HepG2 (cell line): ENCODE measurements at regions not wholly inside any gene's neighbourhood (a gene's known extent, or its start where the extent isn't known, plus 50 kb on each side); places are given as distances from the start of the nearest gene placed in this dataset.

Source experiments
- ATAC-seq: fragments of 200-7000 bp; cut with Tn5 transposase; 3 replicates; pipeline ENCODE4 v1.9.1; 2020; ENCODE audit warnings: mild to moderate bottlenecking, moderate library complexity
- BruUV-seq: library from RNA; stranded (reverse); fragments of 400-500 nt; replicated peaks from 2 replicates; lab custom pipeline; 2021; lab: Mats Ljungman, UMichigan
- CTCF ChIA-PET: fragments of 300-600 bp; formaldehyde crosslinking; extraction: SDS; loops from one replicate; lab custom pipeline; 2021; ENCODE audit warnings: low total read pairs, inconsistent platforms, low intra/inter-chr PET ratio; lab: Yijun Ruan, JAX
- POLR2A ChIA-PET: fragments of 350-600 bp; sonication (Branson Sonifier 250); formaldehyde crosslinking; loops from one replicate; lab custom pipeline; 2020; ENCODE audit warnings: antibody characterized with exemption, inconsistent platforms; lab: Yijun Ruan, JAX
- DNase-seq: peaks from one replicate; pipeline ENCODE4 v3.0.0-alpha.2; 2015; ENCODE audit warnings: low spot score
- FAIRE-seq: peaks from 3 replicates; lab custom pipeline; 2011; peaks lifted over from hg19 to GRCh38; lab: Jason Lieb, UNC
- H2AFZ ChIP-seq: one replicate; pipeline ENCODE4 v1.6.1; 2011; ENCODE audit warnings: low read length, inconsistent platforms
- H3K27ac ChIP-seq: fragments of 300-600 bp; 3 replicates; pipeline ENCODE4 v1.8.0; 2011; ENCODE audit warnings: mixed run types, mild to moderate bottlenecking, mixed read lengths, low read length, inconsistent platforms; ENCODE audit not compliant: insufficient read depth; ENCODE audit errors: extremely low read length
- H3K27me3 ChIP-seq, 2 experiments: fragments of 200-600 bp in 1 of 2; 2 replicates in 1 of 2; 3 replicates in 1 of 2; pipeline versions ENCODE4 v1.6.0 to v1.8.0; 2011; ENCODE audit warnings: low read length in 2 of 2, mild to moderate bottlenecking in 2 of 2, moderate library complexity in 2 of 2, inconsistent platforms in 1 of 2; ENCODE audit not compliant: insufficient read depth in 2 of 2, control insufficient read depth in 1 of 2
- H3K36me3 ChIP-seq, 2 experiments: fragments of 200-600 bp in 1 of 2; replicated peaks in 1 of 2; 2 replicates in 1 of 2; 3 replicates in 1 of 2; pipeline versions ENCODE4 v1.5.1 to v1.8.0; 2011; ENCODE audit warnings: low read length in 2 of 2, inconsistent platforms in 1 of 2; ENCODE audit not compliant: insufficient read depth in 2 of 2, control insufficient read depth in 1 of 2
- H3K4me1 ChIP-seq: 2 replicates; pipeline ENCODE4 v1.5.1; 2012; ENCODE audit warnings: low read length, inconsistent platforms; ENCODE audit not compliant: insufficient read depth
- H3K4me2 ChIP-seq: 2 replicates; pipeline ENCODE4 v1.6.0; 2011; ENCODE audit warnings: low read depth, low read length, inconsistent platforms
- H3K4me3 ChIP-seq, 3 experiments: fragments of 200-600 bp in 1 of 3; sonication (generic), shearing (Covaris generic) in 1 of 3; replicated peaks in 1 of 3; 2 replicates each; pipeline ENCODE4 v1.5.1; 2011 to 2016; ENCODE audit warnings: low read length in 3 of 3, inconsistent platforms in 2 of 3, low read depth in 2 of 3, mild to moderate bottlenecking in 2 of 3, control low read depth in 1 of 3, mixed read lengths in 1 of 3; ENCODE audit not compliant: insufficient read depth in 1 of 3
- H3K79me2 ChIP-seq: one replicate; pipeline ENCODE4 v1.6.1; 2011; ENCODE audit warnings: low read length, inconsistent platforms; ENCODE audit not compliant: insufficient read depth
- H3K9ac ChIP-seq: 2 replicates; pipeline ENCODE4 v1.6.0; 2011; ENCODE audit warnings: mild to moderate bottlenecking, low read depth, low read length, inconsistent platforms; ENCODE audit not compliant: insufficient read depth
- H3K9me3 ChIP-seq: 2 replicates; pipeline ENCODE4 v1.5.1; 2012; ENCODE audit warnings: mild to moderate bottlenecking, low read length
- H4K20me1 ChIP-seq: 2 replicates; pipeline ENCODE4 v1.6.0; 2011; ENCODE audit warnings: inconsistent platforms, mild to moderate bottlenecking, low read length, moderate library complexity; ENCODE audit not compliant: insufficient read depth
- FOXJ3 ChIP-seq: sonication (generic); formaldehyde crosslinking; IDR thresholded peaks from 2 replicates; pipeline ENCODE4 v1.4.0; 2020; ENCODE audit warnings: missing genetic modification reagents, mild to moderate bottlenecking, borderline replicate concordance
- NR2F6 ChIP-seq, 2 experiments: IDR thresholded peaks; 2 replicates each; pipeline ENCODE4 v1.6.1; 2016; ENCODE audit warnings: antibody characterized with exemption in 1 of 2, mild to moderate bottlenecking in 1 of 2
- SOX6 ChIP-seq, 2 experiments: fragments of 450-650 bp in 1 of 2; sonication (generic) in 1 of 2; formaldehyde crosslinking in 1 of 2; IDR thresholded peaks; 2 replicates each; pipeline versions ENCODE4 v1.4.0 to v1.6.1; 2017 to 2020; ENCODE audit warnings: antibody characterized with exemption in 1 of 2, mild to moderate bottlenecking in 1 of 2, missing genetic modification reagents in 1 of 2
- ZNF124 ChIP-seq: sonication (generic); formaldehyde crosslinking; IDR thresholded peaks from 2 replicates; pipeline ENCODE4 v1.4.0; 2020; ENCODE audit warnings: missing genetic modification reagents
- ZNF343 ChIP-seq: sonication (generic); formaldehyde crosslinking; IDR thresholded peaks from 2 replicates; pipeline ENCODE4 v1.4.0; 2020; ENCODE audit warnings: mild to moderate bottlenecking, missing genetic modification reagents
- ZNF451 ChIP-seq: sonication (generic); formaldehyde crosslinking; IDR thresholded peaks from 2 replicates; pipeline ENCODE4 v1.5.0; 2020; ENCODE audit warnings: mild to moderate bottlenecking, missing genetic modification reagents
- WGBS: methylation state at CpG from one replicate; pipeline ENCODE4 v1.1.6; 2017; ENCODE audit warnings: low lambda C conversion rate; 5-methylcytosine and 5-hydroxymethylcytosine counted together
- in situ Hi-C: cut with HindIII; loops from 2 replicates; pipeline ENCODE4 v1.10.0; 2017; ENCODE audit warnings: low pct_unique_long_range_greater_than_20kb; ENCODE audit not compliant: extremely low pct_ligation_motif_present
- intact Hi-C: fragments of 100-400 bp; cut with micrococcal nuclease; formaldehyde crosslinking; loops from one replicate; pipeline ENCODE4 v1.10.0; 2022; ENCODE audit not compliant: unreplicated experiment
- TF ChIP-seq, protein P1 (sequence below): sonication (generic); formaldehyde crosslinking; IDR thresholded peaks from 2 replicates; pipeline ENCODE4 v1.4.0; 2020; ENCODE audit warnings: mild to moderate bottlenecking, low read depth, missing genetic modification reagents
- TF ChIP-seq, protein P2 (sequence below): sonication (generic); formaldehyde crosslinking; IDR thresholded peaks from 2 replicates; pipeline ENCODE4 v1.4.0; 2020; ENCODE audit warnings: mild to moderate bottlenecking, missing genetic modification reagents, borderline replicate concordance
- TF ChIP-seq, protein P3 (sequence below): IDR thresholded peaks from 2 replicates; pipeline ENCODE4 v1.6.1; 2012; ENCODE audit warnings: low read depth, low read length, improper control_type of control experiment

DNA sequence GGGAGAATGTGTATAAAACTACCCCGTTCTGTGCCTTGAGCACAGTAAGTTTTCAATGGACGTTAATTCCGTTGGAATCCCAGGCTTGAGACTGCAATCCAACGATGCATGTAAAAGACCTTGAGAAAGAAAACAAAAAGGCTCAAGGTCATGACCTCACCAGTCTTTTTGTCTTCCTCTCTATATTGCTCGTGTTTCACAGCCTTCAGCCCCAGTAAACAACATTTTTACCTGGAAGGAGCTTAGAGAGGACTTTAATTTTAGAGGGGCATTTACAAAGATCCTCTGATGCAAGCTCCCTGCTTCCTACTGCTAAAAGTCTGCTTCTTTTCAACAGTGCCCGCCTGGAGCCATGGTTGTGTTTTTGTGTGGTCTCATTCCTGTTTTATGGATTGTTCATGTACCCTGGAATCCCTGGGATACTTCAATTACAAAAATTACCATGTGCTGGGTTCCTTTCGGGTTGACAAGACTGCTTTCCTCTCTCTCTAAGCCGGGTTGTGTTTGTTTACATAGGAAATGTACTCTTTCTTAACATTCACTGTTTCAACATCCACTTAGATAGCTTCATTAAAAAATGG is 320.1 kb upstream of the NFE2L3 start:
- Histone ChIP-seq H3K4me2 (peak overlapping the region; percentile 33; the same call in 1 of the 2 replicates), H3K36me3 (no peaks in the 10 kb centered on the region), H2AFZ (no peak overlapping the region), H3K4me3 (no peak overlapping the region), H3K79me2 (no peaks in the 10 kb centered on the region), H3K9ac (no peak overlapping the region), H3K27ac (no peak overlapping the region), H4K20me1 (no peaks in the 10 kb centered on the region), H3K27me3 (peaks cover 0 to 53% of the 10 kb centered on the region in 2 experiments; a peak in 3 of 5 replicates), H3K9me3 (no peaks in the 10 kb centered on the region), H3K4me1 (peaks cover 22% of the 10 kb centered on the region)
- 4% methylated on average over 8 of the region's 8 CpGs for WGBS
- in situ Hi-C loops: no loop called here
- ChIA-PET POLR2A (no interaction called here), CTCF (no interaction called here)
- ATAC-seq: peak; percentile 41; the same call in 2 of the 3 replicates
- intact Hi-C loops: no loop called here
- DNase-seq: no peak
- FAIRE-seq: peak; percentile 37
- BruUV-seq: no TSS peak
- TF ChIP-seq NR2F6 (IDR thresholded peaks at IDR 0.05): no peak
- 0 out of 2 replicates have a peak, but pooled peaks have one; percentile 19 for TF ChIP-seq NR2F6 (CRISPR knock-in tag; IDR thresholded peaks at IDR 0.05)
- TF ChIP-seq, protein P1, sequence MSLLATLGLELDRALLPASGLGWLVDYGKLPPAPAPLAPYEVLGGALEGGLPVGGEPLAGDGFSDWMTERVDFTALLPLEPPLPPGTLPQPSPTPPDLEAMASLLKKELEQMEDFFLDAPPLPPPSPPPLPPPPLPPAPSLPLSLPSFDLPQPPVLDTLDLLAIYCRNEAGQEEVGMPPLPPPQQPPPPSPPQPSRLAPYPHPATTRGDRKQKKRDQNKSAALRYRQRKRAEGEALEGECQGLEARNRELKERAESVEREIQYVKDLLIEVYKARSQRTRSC (CRISPR knock-in tag): no peak
- no peak for TF ChIP-seq ZNF343 (CRISPR knock-in tag)

DNA sequence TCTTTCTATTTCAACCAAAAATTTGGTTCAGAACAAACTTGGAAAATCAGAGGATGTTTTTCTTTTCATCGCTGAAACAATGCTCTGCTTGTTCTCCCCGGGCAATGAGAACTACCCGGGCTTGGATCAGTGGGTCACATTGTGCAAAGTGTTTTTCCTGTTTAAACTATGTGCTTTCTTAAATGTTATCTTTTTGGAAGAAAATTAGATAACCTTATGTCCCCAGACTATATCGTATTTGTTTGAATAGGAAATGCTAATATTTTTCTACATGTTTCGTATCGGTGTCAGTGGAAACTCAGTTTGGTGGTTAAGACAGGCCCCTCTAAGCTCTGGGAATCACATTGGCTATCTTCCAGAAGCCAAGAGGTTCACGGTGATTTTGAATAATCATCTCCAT is 319.5 kb upstream of the NFE2L3 start:
- Histone ChIP-seq H3K4me1 (peaks cover 22% of the 10 kb centered on the region), H3K9me3 (no peaks in the 10 kb centered on the region), H3K36me3 (no peaks in the 10 kb centered on the region), H4K20me1 (no peaks in the 10 kb centered on the region), H2AFZ (no peak overlapping the region), H3K27me3 (peaks cover 0 to 55% of the 10 kb centered on the region in 2 experiments; a peak in 3 of 5 replicates), H3K27ac (no peak overlapping the region), H3K9ac (no peak overlapping the region), H3K4me3 (no peak overlapping the region), H3K79me2 (no peaks in the 10 kb centered on the region), H3K4me2 (0 out of 2 replicates have a peak overlapping the region, but pooled peaks have one; percentile 33)
- DNase-seq (peak; percentile 77), FAIRE-seq (peak; percentile 68), ATAC-seq (peak; percentile 86)
- under 1% methylated on average over 7 of the region's 7 CpGs for WGBS
- intact Hi-C loops: no loop called here
- no TSS peak for BruUV-seq
- in situ Hi-C loops: no loop called here
- POLR2A ChIA-PET: no interaction called here
- CTCF ChIA-PET: no interaction called here
- TF ChIP-seq, protein P2, sequence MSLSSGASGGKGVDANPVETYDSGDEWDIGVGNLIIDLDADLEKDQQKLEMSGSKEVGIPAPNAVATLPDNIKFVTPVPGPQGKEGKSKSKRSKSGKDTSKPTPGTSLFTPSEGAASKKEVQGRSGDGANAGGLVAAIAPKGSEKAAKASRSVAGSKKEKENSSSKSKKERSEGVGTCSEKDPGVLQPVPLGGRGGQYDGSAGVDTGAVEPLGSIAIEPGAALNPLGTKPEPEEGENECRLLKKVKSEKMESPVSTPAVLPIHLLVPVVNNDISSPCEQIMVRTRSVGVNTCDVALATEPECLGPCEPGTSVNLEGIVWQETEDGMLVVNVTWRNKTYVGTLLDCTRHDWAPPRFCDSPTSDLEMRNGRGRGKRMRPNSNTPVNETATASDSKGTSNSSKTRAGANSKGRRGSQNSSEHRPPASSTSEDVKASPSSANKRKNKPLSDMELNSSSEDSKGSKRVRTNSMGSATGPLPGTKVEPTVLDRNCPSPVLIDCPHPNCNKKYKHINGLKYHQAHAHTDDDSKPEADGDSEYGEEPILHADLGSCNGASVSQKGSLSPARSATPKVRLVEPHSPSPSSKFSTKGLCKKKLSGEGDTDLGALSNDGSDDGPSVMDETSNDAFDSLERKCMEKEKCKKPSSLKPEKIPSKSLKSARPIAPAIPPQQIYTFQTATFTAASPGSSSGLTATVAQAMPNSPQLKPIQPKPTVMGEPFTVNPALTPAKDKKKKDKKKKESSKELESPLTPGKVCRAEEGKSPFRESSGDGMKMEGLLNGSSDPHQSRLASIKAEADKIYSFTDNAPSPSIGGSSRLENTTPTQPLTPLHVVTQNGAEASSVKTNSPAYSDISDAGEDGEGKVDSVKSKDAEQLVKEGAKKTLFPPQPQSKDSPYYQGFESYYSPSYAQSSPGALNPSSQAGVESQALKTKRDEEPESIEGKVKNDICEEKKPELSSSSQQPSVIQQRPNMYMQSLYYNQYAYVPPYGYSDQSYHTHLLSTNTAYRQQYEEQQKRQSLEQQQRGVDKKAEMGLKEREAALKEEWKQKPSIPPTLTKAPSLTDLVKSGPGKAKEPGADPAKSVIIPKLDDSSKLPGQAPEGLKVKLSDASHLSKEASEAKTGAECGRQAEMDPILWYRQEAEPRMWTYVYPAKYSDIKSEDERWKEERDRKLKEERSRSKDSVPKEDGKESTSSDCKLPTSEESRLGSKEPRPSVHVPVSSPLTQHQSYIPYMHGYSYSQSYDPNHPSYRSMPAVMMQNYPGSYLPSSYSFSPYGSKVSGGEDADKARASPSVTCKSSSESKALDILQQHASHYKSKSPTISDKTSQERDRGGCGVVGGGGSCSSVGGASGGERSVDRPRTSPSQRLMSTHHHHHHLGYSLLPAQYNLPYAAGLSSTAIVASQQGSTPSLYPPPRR (CRISPR knock-in tag): peak; percentile 95
- no peak for TF ChIP-seq ZNF451
- no peak for TF ChIP-seq SOX6 (IDR thresholded peaks at IDR 0.05)
- peak; percentile 78 for TF ChIP-seq SOX6 (CRISPR knock-in tag; IDR thresholded peaks at IDR 0.05)
- TF ChIP-seq FOXJ3 (CRISPR knock-in tag): peak; percentile 44; the same call in 1 of the 2 replicates
- TF ChIP-seq, protein P3, sequence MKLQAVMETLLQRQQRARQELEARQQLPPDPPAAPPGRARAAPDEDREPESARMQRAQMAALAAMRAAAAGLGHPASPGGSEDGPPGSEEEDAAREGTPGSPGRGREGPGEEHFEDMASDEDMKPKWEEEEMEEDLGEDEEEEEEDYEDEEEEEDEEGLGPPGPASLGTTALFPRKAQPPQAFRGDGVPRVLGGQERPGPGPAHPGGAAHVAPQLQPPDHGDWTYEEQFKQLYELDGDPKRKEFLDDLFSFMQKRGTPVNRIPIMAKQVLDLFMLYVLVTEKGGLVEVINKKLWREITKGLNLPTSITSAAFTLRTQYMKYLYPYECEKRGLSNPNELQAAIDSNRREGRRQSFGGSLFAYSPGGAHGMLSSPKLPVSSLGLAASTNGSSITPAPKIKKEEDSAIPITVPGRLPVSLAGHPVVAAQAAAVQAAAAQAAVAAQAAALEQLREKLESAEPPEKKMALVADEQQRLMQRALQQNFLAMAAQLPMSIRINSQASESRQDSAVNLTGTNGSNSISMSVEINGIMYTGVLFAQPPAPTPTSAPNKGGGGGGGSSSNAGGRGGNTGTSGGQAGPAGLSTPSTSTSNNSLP: no peak
- 0 out of 2 replicates have a peak, but pooled peaks have one; percentile 20 for TF ChIP-seq ZNF124 (CRISPR knock-in tag)
